ENCODE measurements at regions not wholly inside any gene's neighbourhood (a gene's known extent, or its start where the extent isn't known, plus 50 kb on each side); places are given as distances from the start of the nearest gene placed in this dataset.

GRCh38 chr10:78775891-78776290 is 292.9 kb upstream of the ZMIZ1 start:
- TF ChIP-seq, protein P1, sequence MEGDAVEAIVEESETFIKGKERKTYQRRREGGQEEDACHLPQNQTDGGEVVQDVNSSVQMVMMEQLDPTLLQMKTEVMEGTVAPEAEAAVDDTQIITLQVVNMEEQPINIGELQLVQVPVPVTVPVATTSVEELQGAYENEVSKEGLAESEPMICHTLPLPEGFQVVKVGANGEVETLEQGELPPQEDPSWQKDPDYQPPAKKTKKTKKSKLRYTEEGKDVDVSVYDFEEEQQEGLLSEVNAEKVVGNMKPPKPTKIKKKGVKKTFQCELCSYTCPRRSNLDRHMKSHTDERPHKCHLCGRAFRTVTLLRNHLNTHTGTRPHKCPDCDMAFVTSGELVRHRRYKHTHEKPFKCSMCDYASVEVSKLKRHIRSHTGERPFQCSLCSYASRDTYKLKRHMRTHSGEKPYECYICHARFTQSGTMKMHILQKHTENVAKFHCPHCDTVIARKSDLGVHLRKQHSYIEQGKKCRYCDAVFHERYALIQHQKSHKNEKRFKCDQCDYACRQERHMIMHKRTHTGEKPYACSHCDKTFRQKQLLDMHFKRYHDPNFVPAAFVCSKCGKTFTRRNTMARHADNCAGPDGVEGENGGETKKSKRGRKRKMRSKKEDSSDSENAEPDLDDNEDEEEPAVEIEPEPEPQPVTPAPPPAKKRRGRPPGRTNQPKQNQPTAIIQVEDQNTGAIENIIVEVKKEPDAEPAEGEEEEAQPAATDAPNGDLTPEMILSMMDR (IDR thresholded peaks at IDR 0.05): no peak
- no peak for TF ChIP-seq POLR2A (IDR thresholded peaks at IDR 0.05)
